Sigmoid colon (tissue), 4 donors: ENCODE measurements at regions not wholly inside any gene's neighbourhood (a gene's known extent, or its start where the extent isn't known, plus 50 kb on each side); places are given as distances from the start of the nearest gene placed in this dataset.

Experiments used
- CTCF ChIP-seq, 4 experiments: fragments of 450-650 bp in 3 of 4; fragments of 200-600 bp in 1 of 4; IDR thresholded peaks; one replicate each; pipeline ENCODE4 v1.5.1; 2016 to 2019; ENCODE audit warnings: antibody characterized with exemption in 4 of 4, mild to moderate bottlenecking in 3 of 4, moderate library complexity in 2 of 4
- POLR2AphosphoS5 ChIP-seq, 4 donors: sonication (generic); formaldehyde crosslinking; IDR thresholded peaks; one replicate each; pipeline ENCODE4 v1.6.1; 2017; ENCODE audit warnings: antibody characterized with exemption in 4 of 4

GRCh38 chr5:67790390-67790789 is 425.2 kb upstream of the PIK3R1 start:
- TF ChIP-seq CTCF (IDR thresholded peaks at IDR 0.05) = no peak
- no peak for TF ChIP-seq POLR2AphosphoS5 (IDR thresholded peaks at IDR 0.05)
